Activated B cell treated with CpG ODN at 0.5 μM for 24 hours (primary cell): ENCODE measurements at regions not wholly inside any gene's neighbourhood (a gene's known extent, or its start where the extent isn't known, plus 50 kb on each side); places are given as distances from the start of the nearest gene placed in this dataset.

Source experiments
- ATAC-seq: fragments of 200-7000 bp; cut with Tn5 transposase; one replicate; pipeline ENCODE4 v1.10.0; 2021; ENCODE audit warnings: low read depth, mild to moderate bottlenecking, moderate library complexity
- CTCF ChIA-PET: fragments of 350-600 bp; sonication (Branson Sonifier 250); formaldehyde crosslinking; loops from one replicate; lab custom pipeline; 2021; ENCODE audit warnings: antibody characterized with exemption; lab: Charles Lee
- POLR2A ChIA-PET: fragments of 350-600 bp; sonication (Branson Sonifier 250); formaldehyde crosslinking; loops from one replicate; lab custom pipeline; 2021; ENCODE audit warnings: antibody characterized with exemption; lab: Charles Lee
- DNase-seq: peaks from one replicate; pipeline ENCODE4 v3.0.0; 2022
- H3K27ac Mint-ChIP-seq: one replicate; pipeline ENCODE4 v1.8.0; 2020; ENCODE audit warnings: mixed read lengths
- H3K27me3 Mint-ChIP-seq: one replicate; pipeline ENCODE4 v1.8.0; 2021; ENCODE audit warnings: mixed read lengths
- H3K36me3 Mint-ChIP-seq: one replicate; pipeline ENCODE4 v1.8.0; 2021; ENCODE audit warnings: low read depth, mixed read lengths
- H3K4me1 Mint-ChIP-seq: one replicate; pipeline ENCODE4 v1.8.0; 2021; ENCODE audit warnings: mixed read lengths
- H3K4me3 Mint-ChIP-seq: one replicate; pipeline ENCODE4 v1.8.0; 2020; ENCODE audit warnings: mild to moderate bottlenecking, mixed read lengths
- H3K9me3 Mint-ChIP-seq: one replicate; pipeline ENCODE4 v1.8.0; 2020; ENCODE audit warnings: mixed read lengths
- CTCF ChIP-seq: fragments of 200-600 bp; IDR thresholded peaks from one replicate; pipeline ENCODE4 v1.8.0; 2022; ENCODE audit warnings: antibody characterized with exemption, mild to moderate bottlenecking
- intact Hi-C: fragments of 100-400 bp; cut with micrococcal nuclease; formaldehyde crosslinking; loops from one replicate; pipeline ENCODE4 v1.15.1; 2024

DNA sequence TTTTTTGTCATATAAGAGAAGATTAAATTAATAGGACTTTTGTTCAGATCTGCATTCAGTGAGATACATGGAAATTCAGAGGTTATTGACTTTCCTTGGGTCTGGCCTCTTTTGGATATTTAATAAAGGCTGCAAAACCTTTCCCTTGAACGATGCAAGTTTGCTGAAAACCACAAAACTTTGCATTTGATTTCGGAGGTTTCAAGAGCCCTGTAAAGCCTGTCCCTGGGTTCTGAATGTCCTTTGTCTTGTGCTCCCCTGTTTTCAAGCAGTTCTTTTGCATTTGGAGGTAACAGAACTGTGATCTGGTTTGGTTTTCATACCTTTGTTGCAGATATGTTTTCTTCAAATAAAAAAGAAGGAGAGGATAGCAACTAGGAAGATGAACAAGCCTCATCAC, 188.1 kb upstream of the DMRT1 start:
- POLR2A ChIA-PET = no interaction called here
- intact Hi-C loops = no loop called here

DNA sequence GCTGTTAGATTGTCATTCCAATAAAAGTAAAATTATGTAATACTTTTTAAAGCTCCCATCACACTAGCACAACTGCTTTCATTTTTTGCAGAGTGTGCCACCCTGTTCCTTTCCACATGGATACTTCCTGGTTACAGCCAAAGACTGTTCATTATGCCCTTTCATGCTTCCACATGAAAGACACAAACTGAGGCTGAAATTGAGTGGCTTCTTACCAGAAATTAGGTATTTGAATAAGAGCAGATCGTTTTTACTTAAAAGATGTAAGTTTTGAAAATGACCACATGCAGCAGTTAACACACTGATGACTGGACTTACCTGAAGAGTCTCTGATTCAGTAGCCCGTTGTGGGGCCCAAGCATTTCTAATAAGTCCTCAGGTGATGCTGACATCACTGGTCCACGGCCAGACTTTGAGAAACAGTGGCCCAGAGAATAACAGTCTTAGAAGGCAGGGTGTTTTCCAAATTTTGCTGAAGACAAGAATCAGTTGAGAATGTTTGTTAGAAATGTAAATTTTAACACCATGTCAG, 187.6 kb upstream of the DMRT1 start:
- ChIA-PET POLR2A (no interaction called here), CTCF (no interaction called here)
- Mint-ChIP-seq H3K27me3 (no peaks in the 10 kb centered on the region), H3K36me3 (no peaks in the 10 kb centered on the region), H3K27ac (no peak overlapping the region), H3K9me3 (no peaks in the 10 kb centered on the region), H3K4me1 (peaks cover 40% of the 10 kb centered on the region), H3K4me3 (no peak overlapping the region)
- no peak for DNase-seq
- intact Hi-C loops = no loop called here
- ATAC-seq = no peak
- TF ChIP-seq CTCF = no peak

More for the DNA sequence above, 188.1 kb upstream of the DMRT1 start:
- Mint-ChIP-seq H3K36me3 (no peaks in the 10 kb centered on the region), H3K27me3 (no peaks in the 10 kb centered on the region), H3K27ac (no peak overlapping the region), H3K4me1 (peaks cover 43% of the 10 kb centered on the region), H3K4me3 (no peak overlapping the region), H3K9me3 (no peaks in the 10 kb centered on the region)
- DNase-seq (no peak), ATAC-seq (no peak)
- CTCF ChIA-PET = no interaction called here
- TF ChIP-seq CTCF = no peak

GRCh38 chr9:655875-656274, 185.6 kb upstream of the DMRT1 start:
- peaks cover 35% of the 10 kb centered on the region for H3K4me1 Mint-ChIP-seq
- no peak for TF ChIP-seq CTCF
- H3K4me3 Mint-ChIP-seq = no peak overlapping the region
- H3K9me3 Mint-ChIP-seq = no peaks in the 10 kb centered on the region
- H3K27ac Mint-ChIP-seq = no peak overlapping the region
- ATAC-seq = no peak
- ChIA-PET POLR2A (no interaction called here), CTCF (interaction anchor here (0.6 kb wide), 1 partner anchor 40 kb away, joined by 3 read pairs; no protein-coding TSS in a partner anchor)
- peaks cover 2% of the 10 kb centered on the region for H3K27me3 Mint-ChIP-seq
- intact Hi-C loops = no loop called here
- no peaks in the 10 kb centered on the region for H3K36me3 Mint-ChIP-seq
- DNase-seq = no peak

DNA sequence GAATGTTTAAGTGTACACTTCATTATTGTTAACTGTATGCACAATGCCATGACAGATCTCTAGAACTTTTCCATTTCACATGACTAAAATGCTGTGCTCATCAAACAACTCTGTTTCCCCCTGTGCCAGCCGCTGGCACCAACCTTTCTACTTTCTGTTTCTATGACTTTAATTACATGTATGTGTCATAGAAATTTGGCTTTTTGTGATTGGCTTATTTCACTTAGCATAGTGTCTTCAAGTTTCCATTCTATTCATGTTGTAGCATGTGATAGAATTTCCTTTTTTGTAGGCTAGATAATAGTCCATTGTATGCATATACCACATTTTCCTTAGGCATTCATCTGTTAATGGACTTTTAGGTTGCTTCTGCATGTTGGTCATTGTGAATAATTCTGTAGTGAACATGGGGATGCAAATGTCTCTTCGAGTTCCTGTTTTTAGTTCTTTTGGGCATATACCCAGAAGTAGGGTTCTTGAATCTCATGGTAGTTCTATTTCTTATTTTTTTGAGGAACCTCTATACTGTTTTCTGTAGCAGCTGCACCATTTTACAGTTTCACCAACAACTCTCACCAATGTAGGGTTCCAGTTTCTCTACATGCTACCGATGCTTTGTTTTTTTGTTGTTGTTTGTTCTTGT, 184.4 kb upstream of the DMRT1 start:
- Mint-ChIP-seq H3K36me3 (no peaks in the 10 kb centered on the region), H3K4me3 (no peak overlapping the region), H3K4me1 (peaks cover 34% of the 10 kb centered on the region), H3K27me3 (peaks cover 2% of the 10 kb centered on the region), H3K9me3 (no peaks in the 10 kb centered on the region), H3K27ac (no peak overlapping the region)
- ATAC-seq (no peak), DNase-seq (no peak)
- intact Hi-C loops = no loop called here
- no peak for TF ChIP-seq CTCF
- ChIA-PET POLR2A (no interaction called here), CTCF (no interaction called here)

- no peak for TF ChIP-seq CTCF
- H3K4me3 Mint-ChIP-seq = no peak overlapping the region
- H3K36me3 Mint-ChIP-seq = no peaks in the 10 kb centered on the region
- peaks cover 29% of the 10 kb centered on the region for H3K4me1 Mint-ChIP-seq
- intact Hi-C loops = no loop called here
- no peak overlapping the region for H3K27ac Mint-ChIP-seq
- ChIA-PET CTCF (no interaction called here), POLR2A (no interaction called here)
- no peaks in the 10 kb centered on the region for H3K9me3 Mint-ChIP-seq
- DNase-seq = no peak
- H3K27me3 Mint-ChIP-seq = peaks cover 2% of the 10 kb centered on the region
- ATAC-seq = no peak
Measured at GRCh38 chr9:659286-659685, 182.2 kb upstream of the DMRT1 start.
